ENCODE measurements at regions not wholly inside any gene's neighbourhood (a gene's known extent, or its start where the extent isn't known, plus 50 kb on each side); places are given as distances from the start of the nearest gene placed in this dataset.

DNA sequence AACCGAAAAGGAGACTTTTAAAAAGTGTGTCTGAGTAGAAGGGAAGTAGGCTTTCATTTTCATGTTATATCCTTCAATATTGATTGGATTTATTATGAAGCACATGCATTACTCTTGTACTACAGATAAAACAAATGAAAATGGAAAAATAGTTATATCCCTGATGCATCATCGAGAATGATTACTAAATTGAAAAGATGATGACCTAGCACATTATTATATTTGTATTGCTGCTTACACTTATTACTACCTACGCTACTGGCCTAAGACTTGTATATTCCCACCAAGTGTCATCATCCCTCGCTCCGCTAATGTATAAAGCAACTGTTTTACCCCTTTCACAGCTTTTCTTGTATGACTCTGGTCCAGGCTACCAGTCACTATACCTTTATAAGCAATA, 922.4 kb downstream of the DIPK2A start:
- TF ChIP-seq FOXA1 (IDR thresholded peaks at IDR 0.05) (no peak), EGR1 (IDR thresholded peaks at IDR 0.05; ENCODE audit: low read depth in 2 of 2) (no peak)
